DMS114 treated with DMSO at 0.1 percent for 48 hours (cell line): ENCODE measurements at regions not wholly inside any gene's neighbourhood (a gene's known extent, or its start where the extent isn't known, plus 50 kb on each side); places are given as distances from the start of the nearest gene placed in this dataset.

ENCODE experiments used
- DNase-seq: peaks from one replicate; lab custom pipeline; 2025; ENCODE audit not compliant: unreplicated experiment; lab: John Stamatoyannopoulos, UW

- no peak for DNase-seq
These were observed 179.8 kb upstream of the S1PR3 start for GRCh38 chr9:88811511-88811910.

- DNase-seq: no peak
These were observed 178.2 kb upstream of the S1PR3 start for GRCh38 chr9:88812938-88813637.

- no peak for DNase-seq
These were observed 177.5 kb upstream of the S1PR3 start for GRCh38 chr9:88813638-88814209.

- DNase-seq: no peak
These were observed 176.7 kb upstream of the S1PR3 start for GRCh38 chr9:88814577-88814976.

GRCh38 chr9:88816141-88816540 lies 175.1 kb upstream of the S1PR3 start:
- no peak for DNase-seq

- DNase-seq: no peak
These were observed 174.7 kb upstream of the S1PR3 start for GRCh38 chr9:88816591-88816990.

- DNase-seq: no peak
These were observed 173.6 kb upstream of the S1PR3 start for GRCh38 chr9:88817628-88818027.

- DNase-seq: no peak
These were observed 172.6 kb upstream of the S1PR3 start for GRCh38 chr9:88818495-88819201.

- no peak for DNase-seq
These were observed 171.8 kb upstream of the S1PR3 start for GRCh38 chr9:88819476-88819875.

- DNase-seq: no peak
These were observed 171.2 kb upstream of the S1PR3 start for GRCh38 chr9:88820055-88820454.

- no peak for DNase-seq
These were observed 170.1 kb upstream of the S1PR3 start for GRCh38 chr9:88821033-88821745.

GRCh38 chr9:88821746-88822106 lies 169.5 kb upstream of the S1PR3 start:
- no peak for DNase-seq

GRCh38 chr9:88824711-88825110 lies 166.6 kb upstream of the S1PR3 start:
- no peak for DNase-seq

GRCh38 chr9:88826181-88826580 lies 165.1 kb upstream of the S1PR3 start:
- no peak for DNase-seq

- no peak for DNase-seq
These were observed 164.5 kb upstream of the S1PR3 start for GRCh38 chr9:88826771-88827181.

GRCh38 chr9:88828018-88828417 lies 163.2 kb upstream of the S1PR3 start:
- no peak for DNase-seq

- DNase-seq: no peak
These were observed 162.7 kb upstream of the S1PR3 start for GRCh38 chr9:88828492-88828974.

- DNase-seq: no peak
These were observed 162.0 kb upstream of the S1PR3 start for GRCh38 chr9:88829276-88829675.

- no peak for DNase-seq
These were observed 159.4 kb upstream of the S1PR3 start for GRCh38 chr9:88831713-88832407.

- DNase-seq: no peak
These were observed 157.3 kb upstream of the S1PR3 start for GRCh38 chr9:88833946-88834345.

- no peak for DNase-seq
These were observed 156.2 kb upstream of the S1PR3 start for GRCh38 chr9:88835038-88835466.
